ENCODE measurements at regions not wholly inside any gene's neighbourhood (a gene's known extent, or its start where the extent isn't known, plus 50 kb on each side); places are given as distances from the start of the nearest gene placed in this dataset.
"Not testable (repeated sequence)": the region's sequence is repeated elsewhere in the genome, so short reads cannot be mapped to it uniquely, and the experiment has no call there.

DNA sequence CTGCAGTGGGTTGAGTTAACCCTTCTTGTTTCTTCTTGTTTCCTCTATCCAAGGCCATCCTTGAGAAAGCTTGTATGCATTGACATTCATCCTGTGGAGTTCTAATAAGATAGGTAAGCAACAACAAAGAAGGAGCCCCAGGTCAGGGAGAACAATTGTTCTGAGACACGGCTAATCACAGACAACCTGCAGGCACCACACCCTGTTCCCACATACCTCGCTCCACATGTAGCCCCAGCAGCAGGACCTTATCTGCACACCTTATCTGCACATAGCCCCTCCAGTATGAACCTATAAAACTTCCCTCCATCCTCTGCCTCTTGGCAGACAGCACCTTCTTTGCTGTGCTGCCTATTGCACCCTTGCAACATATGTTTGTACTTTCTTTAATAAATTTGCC lies 129.1 kb downstream of the MSL3 start:
- H3K27ac ChIP-seq, result no peak overlapping the region
- no peak for TF ChIP-seq CTCF (conservative IDR thresholded peaks at IDR 0.05)

DNA sequence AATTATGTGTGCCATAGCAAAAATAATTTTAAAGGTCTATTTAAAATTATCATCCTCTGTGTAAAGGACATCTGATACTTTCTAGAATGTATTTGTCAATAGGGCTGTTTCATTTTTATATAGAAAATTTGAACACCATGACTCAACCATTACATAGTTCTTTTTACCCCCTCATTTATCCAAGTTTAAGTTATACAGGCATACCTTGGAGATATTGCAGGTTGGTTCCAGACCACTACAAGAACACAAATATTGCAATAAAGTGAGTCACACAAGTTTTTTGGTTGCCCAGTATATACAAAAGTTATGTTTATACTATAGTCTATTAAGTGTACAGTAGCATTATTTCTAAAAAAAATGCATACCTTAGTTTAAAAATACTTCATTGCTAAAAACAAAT lies 130.4 kb downstream of the MSL3 start:
- H3K27ac ChIP-seq, result no peak overlapping the region
- no peak for TF ChIP-seq CTCF (conservative IDR thresholded peaks at IDR 0.05)

GRCh38 chrX:11889791-11890190 lies 131.8 kb downstream of the MSL3 start:
- H3K27ac ChIP-seq, result no peak overlapping the region
- TF ChIP-seq CTCF (conservative IDR thresholded peaks at IDR 0.05), result no peak

DNA sequence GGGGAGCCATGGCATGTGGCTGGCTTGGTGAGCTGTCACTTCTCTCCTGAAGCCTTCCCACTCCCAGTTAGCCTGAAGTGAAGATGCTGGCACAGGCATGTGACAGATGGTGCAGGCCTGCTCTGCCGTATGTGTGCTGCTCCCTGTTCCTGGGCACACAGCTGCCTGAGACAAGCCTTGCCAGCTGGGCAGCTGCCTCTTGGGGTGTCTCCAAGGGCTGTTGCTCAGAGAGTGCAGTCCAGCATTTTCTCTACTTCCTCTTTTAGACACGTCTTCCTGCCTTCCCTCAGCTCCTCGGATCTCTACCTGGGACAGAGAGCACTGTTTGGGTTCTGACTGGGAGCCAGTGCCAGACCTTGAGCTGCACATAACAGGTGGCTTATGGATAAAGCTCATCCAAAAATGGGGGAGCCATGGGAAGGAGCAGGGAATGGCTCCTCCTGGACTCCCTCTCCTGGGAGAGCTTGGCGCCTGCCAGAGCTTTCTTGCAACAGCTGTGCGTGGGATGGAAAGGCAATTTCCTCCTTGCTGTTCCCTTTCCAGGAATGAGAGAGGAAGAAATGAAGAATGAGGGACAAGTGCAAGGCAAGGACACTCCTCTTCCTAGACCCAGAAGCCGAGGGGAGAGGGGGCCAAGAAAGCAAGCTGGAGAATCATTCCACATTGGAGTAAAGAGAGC lies 132.9 kb downstream of the MSL3 start:
- TF ChIP-seq CTCF (conservative IDR thresholded peaks at IDR 0.05), result no peak
- no peak overlapping the region for H3K27ac ChIP-seq

DNA sequence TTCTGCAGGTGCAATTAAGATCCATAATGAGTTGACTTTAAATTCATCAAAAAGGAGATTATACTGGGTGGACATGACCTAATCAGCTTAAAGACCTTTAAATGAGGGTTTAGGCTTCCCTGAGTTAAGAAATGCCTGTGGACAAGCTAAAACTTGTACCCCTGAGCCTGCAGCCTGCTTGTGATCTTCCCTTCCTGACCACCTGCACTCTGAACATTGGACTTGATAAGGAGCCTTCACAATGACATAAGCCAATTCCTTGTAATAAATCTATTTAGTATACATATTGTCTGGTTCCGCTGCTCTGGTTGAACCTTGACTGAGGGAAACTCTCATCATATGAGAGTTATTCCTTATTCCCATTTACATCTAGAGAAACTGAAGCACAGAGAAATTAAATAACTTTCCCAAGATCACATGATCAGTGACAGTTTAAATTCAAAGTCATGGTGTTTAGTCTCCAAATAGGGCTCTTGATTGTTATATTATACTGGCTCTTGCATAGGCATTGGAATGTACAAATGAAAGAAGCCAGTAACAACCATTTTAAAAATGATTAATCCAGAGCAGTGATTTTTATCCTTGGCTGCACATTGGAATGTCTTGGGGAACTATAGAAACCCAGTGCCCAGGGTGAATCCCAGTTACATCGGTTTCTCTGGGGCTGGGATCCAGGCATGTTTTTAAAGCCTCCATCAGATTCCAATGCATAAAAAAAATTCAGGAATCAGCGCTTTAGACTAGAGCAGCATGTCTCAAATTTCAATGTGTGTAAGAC lies 136.1 kb downstream of the MSL3 start:
- no peak for TF ChIP-seq CTCF (conservative IDR thresholded peaks at IDR 0.05)
- H3K27ac ChIP-seq, result no peak overlapping the region

GRCh38 chrX:11899091-11899490 lies 141.1 kb downstream of the MSL3 start:
- no peak overlapping the region for H3K27ac ChIP-seq
- no peak for TF ChIP-seq CTCF (conservative IDR thresholded peaks at IDR 0.05)

- H3K27ac ChIP-seq, result not testable (repeated sequence)
Measured at GRCh38 chrX:11905933-11906332, 147.9 kb downstream of the MSL3 start.

GRCh38 chrX:11908371-11908770 lies 150.3 kb downstream of the MSL3 start:
- H3K27ac ChIP-seq, result no peak overlapping the region
- TF ChIP-seq CTCF (conservative IDR thresholded peaks at IDR 0.05), result peak; percentile 77

Data from VCaP (cell line).